BLaER1 (cell line): ENCODE measurements at regions not wholly inside any gene's neighbourhood (a gene's known extent, or its start where the extent isn't known, plus 50 kb on each side); places are given as distances from the start of the nearest gene placed in this dataset.
A peak's percentile ranks its signal among the peaks of the same experiment; 100 is the strongest.
"Not testable (repeated sequence)": the region's sequence is repeated elsewhere in the genome, so short reads cannot be mapped to it uniquely, and the experiment has no call there.

Experiments used
- H3K27ac ChIP-seq: shearing (Covaris generic); formaldehyde crosslinking; 2 replicates; pipeline ENCODE4 v1.8.1; 2022
- H3K27me3 ChIP-seq: shearing (Covaris generic); formaldehyde crosslinking; 2 replicates; pipeline ENCODE4 v1.8.1; 2022
- H3K36me3 ChIP-seq: shearing (Covaris generic); formaldehyde crosslinking; 2 replicates; pipeline ENCODE4 v1.8.1; 2022
- H3K4me1 ChIP-seq: shearing (Covaris generic); formaldehyde crosslinking; 2 replicates; pipeline ENCODE4 v1.8.1; 2022
- H3K4me2 ChIP-seq: shearing (Covaris generic); formaldehyde crosslinking; 2 replicates; pipeline ENCODE4 v1.8.1; 2022
- H3K4me3 ChIP-seq: shearing (Covaris generic); formaldehyde crosslinking; 2 replicates; pipeline ENCODE4 v1.8.1; 2022
- H3K9ac ChIP-seq: shearing (Covaris generic); formaldehyde crosslinking; 2 replicates; pipeline ENCODE4 v1.8.1; 2022
- H3K9me3 ChIP-seq: shearing (Covaris generic); formaldehyde crosslinking; 2 replicates; pipeline ENCODE4 v1.8.1; 2022
- H4K20me1 ChIP-seq: shearing (Covaris generic); formaldehyde crosslinking; 2 replicates; pipeline ENCODE4 v1.8.1; 2022
- Cebpa-rat ChIP-seq: shearing (Covaris generic); IDR thresholded peaks from 2 replicates; pipeline ENCODE4 v1.8.1; 2022

GRCh38 chr3:81072591-81072990 is 688.9 kb downstream of the GBE1 start:
- no peak for TF ChIP-seq Cebpa-rat
- no peaks in the 10 kb centered on the region for H3K27me3 ChIP-seq
- H3K4me3 ChIP-seq = no peak overlapping the region

GRCh38 chr3:81068546-81068945 is 692.9 kb downstream of the GBE1 start:
- Histone ChIP-seq H3K9me3 (peaks cover 30% of the 10 kb centered on the region), H3K27ac (no peak overlapping the region), H3K27me3 (no peaks in the 10 kb centered on the region), H3K4me2 (no peak overlapping the region), H3K4me3 (no peak overlapping the region), H3K4me1 (no peaks in the 10 kb centered on the region), H4K20me1 (no peaks in the 10 kb centered on the region), H3K9ac (no peak overlapping the region), H3K36me3 (no peaks in the 10 kb centered on the region)
- TF ChIP-seq Cebpa-rat = no peak

More at GRCh38 chr3:81072591-81072990, 688.9 kb downstream of the GBE1 start:
- H3K4me2 ChIP-seq = no peak overlapping the region
- H3K9me3 ChIP-seq = peaks cover 12% of the 10 kb centered on the region; the same call in 1 of the 2 replicates
- H3K9ac ChIP-seq = no peak overlapping the region
- H3K27ac ChIP-seq = no peak overlapping the region
- H4K20me1 ChIP-seq = no peaks in the 10 kb centered on the region
- no peaks in the 10 kb centered on the region for H3K36me3 ChIP-seq
- no peaks in the 10 kb centered on the region for H3K4me1 ChIP-seq

GRCh38 chr3:81063896-81064295 is 697.5 kb downstream of the GBE1 start:
- Histone ChIP-seq H3K36me3 (no peaks in the 10 kb centered on the region), H3K27me3 (no peaks in the 10 kb centered on the region), H3K4me1 (no peaks in the 10 kb centered on the region), H4K20me1 (no peaks in the 10 kb centered on the region), H3K4me2 (no peak overlapping the region), H3K9ac (no peak overlapping the region), H3K9me3 (peaks cover 30% of the 10 kb centered on the region), H3K4me3 (no peak overlapping the region), H3K27ac (no peak overlapping the region)
- TF ChIP-seq Cebpa-rat = no peak

DNA sequence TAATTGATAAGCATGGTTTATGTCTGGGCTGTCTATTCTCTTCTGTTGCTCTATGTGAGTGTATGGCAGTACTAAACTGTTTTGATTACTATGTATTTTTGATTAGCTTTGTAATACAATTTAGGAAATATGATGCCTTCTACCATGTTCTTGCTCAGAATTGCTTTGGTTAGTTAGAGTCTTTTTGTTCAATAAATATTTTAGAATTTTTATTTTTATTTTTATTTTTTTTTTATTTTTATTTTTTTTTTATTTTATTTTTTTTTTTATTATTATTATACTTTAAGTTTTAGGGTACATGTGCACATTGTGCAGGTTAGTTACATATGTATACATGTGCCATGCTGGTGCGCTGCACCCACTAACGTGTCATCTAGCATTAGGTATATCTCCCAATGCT is 710.3 kb downstream of the GBE1 start:
- not testable (repeated sequence) for H3K4me3 ChIP-seq, H3K27ac ChIP-seq, H3K27me3 ChIP-seq, H3K9me3 ChIP-seq, H3K9ac ChIP-seq, H3K4me2 ChIP-seq, H3K4me1 ChIP-seq, H3K36me3 ChIP-seq, H4K20me1 ChIP-seq

- Histone ChIP-seq H3K27ac (no peak overlapping the region), H3K36me3 (no peaks in the 10 kb centered on the region), H3K4me3 (no peak overlapping the region), H3K4me1 (peaks cover 10% of the 10 kb centered on the region), H3K4me2 (no peak overlapping the region), H4K20me1 (no peaks in the 10 kb centered on the region), H3K9me3 (no peaks in the 10 kb centered on the region), H3K9ac (no peak overlapping the region), H3K27me3 (no peaks in the 10 kb centered on the region)
- no peak for TF ChIP-seq Cebpa-rat
Observed at GRCh38 chr3:81048058-81048665, 713.3 kb downstream of the GBE1 start.

DNA sequence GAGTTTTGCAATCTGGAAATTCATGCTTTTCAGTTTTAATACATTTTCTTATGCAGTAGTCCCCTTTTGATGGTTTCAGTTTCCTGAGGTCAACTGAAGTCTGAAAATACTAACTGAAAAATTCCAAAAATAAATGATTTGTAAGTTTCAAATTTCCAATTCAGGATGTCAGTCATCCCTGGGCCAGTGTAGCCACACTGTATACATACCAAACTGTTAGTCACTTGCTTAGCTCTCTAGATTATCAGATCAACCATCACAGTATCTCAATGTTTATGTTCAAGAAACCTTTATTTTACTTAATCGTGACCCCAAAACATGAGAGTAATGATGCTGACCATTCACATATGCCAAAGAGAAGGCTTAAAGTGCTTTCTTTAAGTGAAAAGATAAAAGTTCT is 715.5 kb downstream of the GBE1 start:
- no peaks in the 10 kb centered on the region for H3K36me3 ChIP-seq
- peak overlapping the region; percentile 36 for H3K4me2 ChIP-seq
- no peak overlapping the region for H3K9ac ChIP-seq
- peaks cover 10% of the 10 kb centered on the region for H3K4me1 ChIP-seq
- no peaks in the 10 kb centered on the region for H4K20me1 ChIP-seq
- no peak overlapping the region for H3K27ac ChIP-seq
- H3K9me3 ChIP-seq = no peaks in the 10 kb centered on the region
- TF ChIP-seq Cebpa-rat = no peak
- no peak overlapping the region for H3K4me3 ChIP-seq
- H3K27me3 ChIP-seq = no peaks in the 10 kb centered on the region

DNA sequence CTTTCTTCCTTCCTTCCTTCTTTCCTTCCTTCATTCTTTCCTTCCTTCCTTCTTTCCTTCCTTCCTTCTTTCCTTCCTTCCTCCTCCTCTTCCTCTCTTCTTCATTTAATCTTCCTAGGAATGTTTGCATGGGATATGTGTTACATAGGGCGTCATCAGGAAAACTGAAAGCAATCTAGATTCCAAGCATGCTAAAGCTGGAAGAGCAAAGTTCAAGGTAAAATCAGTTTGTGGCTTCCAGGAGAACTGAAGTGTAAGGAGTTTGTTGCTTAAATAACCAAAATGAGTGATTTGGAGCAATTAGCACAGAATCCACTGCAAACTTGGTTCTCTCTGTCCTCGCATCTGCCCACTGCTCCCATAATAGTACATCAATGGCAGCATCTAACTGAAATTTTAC is 716.2 kb downstream of the GBE1 start:
- Histone ChIP-seq H3K4me1 (peaks cover 10% of the 10 kb centered on the region), H3K9ac (no peak overlapping the region), H3K27me3 (no peaks in the 10 kb centered on the region), H4K20me1 (no peaks in the 10 kb centered on the region), H3K27ac (no peak overlapping the region), H3K36me3 (no peaks in the 10 kb centered on the region), H3K9me3 (no peaks in the 10 kb centered on the region), H3K4me2 (0 out of 2 replicates have a peak overlapping the region, but pooled peaks have one; percentile 36), H3K4me3 (no peak overlapping the region)
- TF ChIP-seq Cebpa-rat = no peak

DNA sequence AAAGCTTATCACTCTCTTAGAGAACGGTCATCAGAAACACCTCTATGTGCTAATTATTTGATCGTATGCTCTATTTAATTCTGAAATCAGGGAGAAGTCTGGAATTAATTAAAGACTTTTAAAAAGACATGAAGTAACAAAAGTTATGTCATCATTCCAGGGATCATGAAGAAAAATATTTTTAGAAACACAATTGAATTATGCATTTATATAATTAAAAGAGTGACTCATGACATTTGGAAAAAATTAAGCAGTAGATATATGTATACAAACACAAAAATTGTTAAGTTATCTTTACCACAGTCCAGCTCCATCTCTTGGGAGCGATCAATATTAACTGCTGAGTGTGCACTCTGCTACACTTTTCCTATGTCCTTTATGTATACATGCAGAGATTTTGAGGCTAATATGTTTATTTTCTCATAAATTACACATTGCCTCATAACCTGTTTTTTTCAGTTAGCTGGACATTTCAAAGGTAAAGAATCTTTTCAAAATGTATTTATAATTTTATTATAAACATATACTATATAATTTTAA is 717.7 kb downstream of the GBE1 start:
- no peak for TF ChIP-seq Cebpa-rat
- H3K36me3 ChIP-seq = no peaks in the 10 kb centered on the region
- no peaks in the 10 kb centered on the region for H3K9me3 ChIP-seq
- H3K4me3 ChIP-seq = no peak overlapping the region
- H3K27me3 ChIP-seq = no peaks in the 10 kb centered on the region
- H3K9ac ChIP-seq = no peak overlapping the region
- peaks cover 10% of the 10 kb centered on the region for H3K4me1 ChIP-seq
- H4K20me1 ChIP-seq = no peaks in the 10 kb centered on the region
- H3K27ac ChIP-seq = no peak overlapping the region
- H3K4me2 ChIP-seq = no peak overlapping the region

DNA sequence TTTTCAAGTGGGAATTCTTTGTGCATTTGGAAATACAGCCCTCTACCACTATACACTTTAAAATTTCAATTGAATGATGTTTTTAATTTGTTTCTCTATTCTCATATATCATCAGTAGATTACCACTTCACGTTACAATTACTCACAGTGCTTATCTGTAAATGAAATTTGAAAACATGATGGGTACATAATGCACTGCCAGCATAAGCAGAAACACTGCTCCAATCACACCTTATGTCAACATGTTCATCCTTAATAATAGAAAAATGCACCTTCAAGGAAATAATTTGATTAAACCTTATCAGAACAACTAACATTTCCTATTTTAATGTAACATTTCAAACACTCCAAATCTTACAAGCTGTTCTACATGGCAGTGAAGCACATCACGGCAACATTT is 718.4 kb downstream of the GBE1 start:
- Histone ChIP-seq H3K4me2 (no peak overlapping the region), H3K27me3 (no peaks in the 10 kb centered on the region), H3K36me3 (no peaks in the 10 kb centered on the region), H3K4me3 (no peak overlapping the region), H3K4me1 (peaks cover 10% of the 10 kb centered on the region), H3K9ac (no peak overlapping the region), H3K27ac (no peak overlapping the region), H4K20me1 (no peaks in the 10 kb centered on the region), H3K9me3 (no peaks in the 10 kb centered on the region)
- TF ChIP-seq Cebpa-rat = no peak

GRCh38 chr3:81041331-81041730 is 720.1 kb downstream of the GBE1 start:
- H3K4me3 ChIP-seq = no peak overlapping the region
- no peaks in the 10 kb centered on the region for H4K20me1 ChIP-seq
- no peaks in the 10 kb centered on the region for H3K9me3 ChIP-seq
- no peaks in the 10 kb centered on the region for H3K36me3 ChIP-seq
- no peak for TF ChIP-seq Cebpa-rat
- H3K27ac ChIP-seq = no peak overlapping the region
- H3K4me1 ChIP-seq = peaks cover 10% of the 10 kb centered on the region
- no peak overlapping the region for H3K9ac ChIP-seq
- no peak overlapping the region for H3K4me2 ChIP-seq
- H3K27me3 ChIP-seq = no peaks in the 10 kb centered on the region

DNA sequence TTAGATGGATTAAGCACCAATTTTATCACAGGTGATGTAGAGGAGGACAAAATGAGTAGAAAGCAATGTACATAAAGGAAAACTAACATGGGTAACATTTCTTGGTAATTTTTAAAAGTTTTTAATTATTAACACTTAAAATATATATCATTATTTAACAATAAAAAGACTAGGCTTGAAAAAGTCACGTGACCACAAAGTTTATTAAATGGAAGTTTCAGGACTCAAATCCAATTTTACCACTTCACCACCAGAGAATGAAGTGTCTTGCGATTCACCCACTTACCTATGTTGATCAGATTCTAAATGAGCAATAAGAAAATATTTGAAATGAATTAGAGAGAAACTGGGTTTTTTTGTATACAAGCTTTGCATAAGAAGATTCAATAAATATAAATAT is 721.3 kb downstream of the GBE1 start:
- Histone ChIP-seq H3K4me3 (no peak overlapping the region), H3K9me3 (no peaks in the 10 kb centered on the region), H3K4me1 (no peaks in the 10 kb centered on the region), H3K9ac (no peak overlapping the region), H3K27me3 (no peaks in the 10 kb centered on the region), H3K36me3 (no peaks in the 10 kb centered on the region), H4K20me1 (no peaks in the 10 kb centered on the region), H3K27ac (no peak overlapping the region), H3K4me2 (no peak overlapping the region)
- no peak for TF ChIP-seq Cebpa-rat
